HG03280 (cell line): ENCODE measurements at regions not wholly inside any gene's neighbourhood (a gene's known extent, or its start where the extent isn't known, plus 50 kb on each side); places are given as distances from the start of the nearest gene placed in this dataset.

ENCODE experiments used
- ATAC-seq: cut with Tn5 transposase; IDR thresholded peaks from one replicate; pipeline ENCODE4 v1.9.1; 2021; ENCODE audit warnings: mild to moderate bottlenecking, moderate library complexity; ENCODE audit not compliant: unreplicated experiment

DNA sequence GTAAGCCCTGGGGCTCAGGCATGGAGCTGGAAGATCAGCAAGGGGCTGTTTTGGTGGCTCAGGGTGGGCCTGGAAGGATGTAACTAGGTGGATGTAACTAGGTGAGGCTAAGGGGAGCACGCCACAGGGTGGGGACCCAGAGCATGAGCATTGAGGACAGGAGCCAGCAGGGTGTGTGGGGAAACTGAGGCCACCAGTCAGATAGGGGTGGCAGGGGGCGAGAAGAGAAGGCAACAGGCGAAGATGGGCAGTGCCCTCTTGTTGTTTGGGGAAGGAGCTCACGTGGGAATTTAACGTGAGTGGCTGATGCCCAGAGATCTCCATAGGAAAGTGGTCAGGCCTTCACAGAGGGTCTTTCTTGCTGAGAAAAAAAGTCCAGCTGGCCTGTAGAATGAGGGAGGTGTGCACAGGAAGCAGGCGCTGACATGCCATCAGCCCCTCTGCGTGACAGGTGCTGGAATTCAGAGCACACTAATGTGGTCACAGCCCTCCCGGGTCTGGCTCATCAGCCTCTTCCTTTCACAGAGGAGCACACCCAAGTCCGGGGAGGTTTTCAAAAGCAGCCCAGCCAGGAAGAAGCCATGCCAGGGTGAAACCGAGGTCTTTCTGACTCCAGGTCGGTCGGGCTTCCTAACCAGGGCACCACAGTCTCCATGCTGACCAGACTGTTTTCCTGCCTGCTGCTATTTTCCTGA lies 54.6 kb upstream of the PAX6 start:
- no peak for ATAC-seq

DNA sequence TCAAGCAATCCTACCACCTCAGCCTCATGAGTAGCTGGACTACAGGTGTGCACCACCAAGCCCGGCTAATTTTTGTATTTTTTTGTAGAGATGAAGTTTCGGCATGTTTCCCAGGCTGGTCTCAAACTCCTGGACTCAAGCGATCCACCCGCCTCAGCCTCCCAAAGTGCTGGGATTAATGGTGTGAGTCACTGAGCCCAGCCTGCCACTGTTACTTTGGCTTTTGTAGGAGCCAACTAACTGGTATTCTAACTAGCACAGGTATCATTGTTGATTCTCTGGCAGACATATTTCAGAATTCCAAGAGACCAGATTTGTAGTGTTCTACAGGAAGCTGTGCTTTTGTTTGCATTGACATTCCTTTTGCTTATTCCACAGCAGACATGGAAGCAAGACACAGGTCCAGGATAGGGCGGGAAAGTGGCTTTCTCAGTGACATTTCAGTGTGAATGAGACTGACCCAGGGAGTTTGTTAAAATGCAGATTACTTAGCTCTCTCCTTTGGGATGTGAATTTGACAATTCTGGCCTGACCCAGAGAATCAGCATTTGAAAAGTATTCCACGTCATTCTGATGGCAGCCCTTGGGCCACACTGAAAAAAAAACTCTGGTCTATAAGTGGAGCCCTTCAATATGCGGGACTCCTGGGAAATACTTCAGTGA lies 52.2 kb upstream of the PAX6 start:
- no peak for ATAC-seq

DNA sequence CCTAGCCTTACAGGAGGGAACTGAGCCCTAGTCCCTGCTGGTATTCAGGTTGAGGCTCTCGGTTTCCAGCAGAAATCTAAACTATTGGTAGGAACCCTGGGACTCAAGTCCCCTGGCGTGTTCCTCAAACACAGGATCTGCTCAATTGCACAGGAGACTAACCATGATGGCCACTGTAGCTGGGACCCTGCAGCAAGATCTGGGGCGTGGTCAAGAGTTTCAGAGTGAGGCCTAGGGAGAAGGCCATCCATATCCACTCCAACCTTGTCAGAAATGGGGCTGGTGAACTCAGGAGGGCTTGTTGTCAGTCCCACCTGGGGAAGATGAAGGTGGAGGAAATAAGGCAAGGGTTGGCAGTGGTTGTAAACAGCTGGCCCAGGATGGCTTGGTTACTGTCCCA lies 49.9 kb upstream of the PAX6 start:
- no peak for ATAC-seq
